Mesendoderm (in vitro differentiated cells): ENCODE measurements at regions not wholly inside any gene's neighbourhood (a gene's known extent, or its start where the extent isn't known, plus 50 kb on each side); places are given as distances from the start of the nearest gene placed in this dataset.

Source experiments
- DNase-seq: peaks from one replicate; pipeline ENCODE4 v3.0.0; 2013
- H2AK5ac ChIP-seq: 2 replicates; pipeline ENCODE4 v1.6.1; 2013; ENCODE audit warnings: low read length, inconsistent platforms
- H2BK120ac ChIP-seq: 2 replicates; pipeline ENCODE4 v1.6.1; 2013; ENCODE audit warnings: low read depth, mild to moderate bottlenecking, low read length, moderate library complexity, mixed read lengths
- H2BK15ac ChIP-seq: replicated peaks from 2 replicates; pipeline ENCODE4 v1.6.1; 2013; ENCODE audit warnings: low read depth, mild to moderate bottlenecking, moderate library complexity
- H2BK5ac ChIP-seq: 2 replicates; pipeline ENCODE4 v1.6.1; 2013; ENCODE audit warnings: low read length, inconsistent platforms
- H3K18ac ChIP-seq: 2 replicates; pipeline ENCODE4 v1.6.1; 2013; ENCODE audit warnings: mild to moderate bottlenecking, low read length, mixed read lengths
- H3K23ac ChIP-seq: one replicate; pipeline ENCODE4 v1.6.1; 2013; ENCODE audit warnings: low read length
- H3K27ac ChIP-seq: 2 replicates; pipeline ENCODE4 v1.5.1; 2013; ENCODE audit warnings: low read depth, mild to moderate bottlenecking, inconsistent platforms, low read length, moderate library complexity
- H3K27me3 ChIP-seq: 2 replicates; pipeline ENCODE4 v1.6.1; 2013; ENCODE audit warnings: low read length, control low read depth, mild to moderate bottlenecking, inconsistent platforms; ENCODE audit not compliant: insufficient read depth, poor library complexity
- H3K36me3 ChIP-seq: 2 replicates; pipeline ENCODE4 v1.6.1; 2013; ENCODE audit warnings: low read length, inconsistent platforms; ENCODE audit not compliant: control insufficient read depth, insufficient read depth
- H3K4ac ChIP-seq: one replicate; pipeline ENCODE4 v1.6.1; 2013; ENCODE audit warnings: low read depth, mild to moderate bottlenecking, low read length, moderate library complexity
- H3K4me1 ChIP-seq: 2 replicates; pipeline ENCODE4 v1.6.1; 2013; ENCODE audit warnings: low read depth, low read length, inconsistent platforms; ENCODE audit not compliant: control insufficient read depth
- H3K4me2 ChIP-seq: 2 replicates; pipeline ENCODE4 v1.6.1; 2013; ENCODE audit warnings: low read length
- H3K4me3 ChIP-seq: 2 replicates; pipeline ENCODE4 v1.5.1; 2013; ENCODE audit warnings: mild to moderate bottlenecking, low read length
- H3K56ac ChIP-seq: one replicate; pipeline ENCODE4 v1.6.1; 2013; ENCODE audit warnings: low read length
- H3K79me1 ChIP-seq: 2 replicates; pipeline ENCODE4 v1.6.1; 2013; ENCODE audit warnings: low read length, inconsistent platforms
- H3K79me2 ChIP-seq: 2 replicates; pipeline ENCODE4 v1.6.1; 2013; ENCODE audit warnings: mild to moderate bottlenecking, low read length; ENCODE audit not compliant: control insufficient read depth, insufficient read depth
- H3K9ac ChIP-seq: 2 replicates; pipeline ENCODE4 v1.6.1; 2013; ENCODE audit warnings: low read length, inconsistent platforms
- H4K5ac ChIP-seq: one replicate; pipeline ENCODE4 v1.6.1; 2013; ENCODE audit warnings: low read length
- H4K8ac ChIP-seq: one replicate; pipeline ENCODE4 v1.6.1; 2013; ENCODE audit warnings: low read depth, mild to moderate bottlenecking, control low read depth, low read length, moderate library complexity
- WGBS: extraction: QIAGEN DNeasy Blood & Tissue Kit; methylation state at CpG from one replicate; pipeline ENCODE4 v1.1.7; 2013; ENCODE audit warnings: low lambda C conversion rate, missing lambda C conversion rate; ENCODE audit not compliant: insufficient coverage; ENCODE audit errors: extremely low coverage; 5-methylcytosine and 5-hydroxymethylcytosine counted together

DNA sequence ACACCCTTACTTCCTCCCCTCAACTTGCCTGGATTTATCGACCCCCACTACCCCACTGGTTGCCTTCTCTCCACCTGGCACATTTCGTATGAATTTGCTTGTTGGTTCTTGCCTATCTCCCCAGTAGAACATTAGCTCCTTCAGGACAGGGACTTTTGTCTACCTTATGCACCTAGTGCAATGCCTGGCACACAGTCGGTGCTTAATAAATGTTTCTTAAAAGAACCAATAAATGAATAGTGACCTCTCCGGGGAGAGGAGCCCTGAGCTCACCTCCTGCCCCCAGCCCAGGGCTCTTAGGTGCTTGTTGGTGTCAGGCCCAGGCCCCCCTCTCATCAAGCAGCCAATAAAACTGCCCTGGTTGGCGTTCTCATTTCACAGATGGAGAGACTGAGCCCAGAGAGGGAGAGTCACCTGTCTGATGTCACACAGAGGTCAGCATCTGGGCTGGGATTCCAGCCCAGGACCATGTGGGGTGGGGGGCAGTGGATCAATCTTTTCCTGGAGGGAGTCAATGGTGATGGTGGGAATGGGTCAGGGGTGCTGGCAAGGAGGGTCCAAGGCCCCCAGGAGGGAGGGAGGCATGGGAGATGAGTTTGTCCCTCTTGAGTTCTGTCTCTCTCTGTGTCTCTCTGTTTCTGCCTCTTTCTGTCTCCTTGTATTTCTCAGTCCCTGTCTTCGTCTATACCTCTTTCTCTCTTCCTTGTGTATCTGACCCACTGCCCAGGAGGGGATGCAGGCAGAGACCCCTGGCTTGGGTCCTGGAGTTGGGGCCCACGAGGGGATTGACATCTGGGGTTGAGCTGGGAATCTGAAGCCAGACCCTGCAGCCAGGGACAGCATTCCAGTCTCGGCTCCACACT, 89.6 kb downstream of the CEBPB start:
- Histone ChIP-seq H3K18ac (no peak overlapping the region), H3K9ac (no peak overlapping the region), H3K23ac (no peak overlapping the region), H3K4me1 (no peaks in the 10 kb centered on the region), H3K27me3 (no peaks in the 10 kb centered on the region), H4K5ac (no peak overlapping the region), H3K4ac (no peak overlapping the region), H3K79me1 (no peaks in the 10 kb centered on the region), H2AK5ac (no peak overlapping the region), H2BK5ac (no peak overlapping the region), H3K27ac (no peak overlapping the region), H3K36me3 (no peaks in the 10 kb centered on the region), H3K79me2 (no peaks in the 10 kb centered on the region), H4K8ac (no peak overlapping the region), H3K4me3 (no peak overlapping the region), H2BK15ac (no peak overlapping the region), H3K56ac (no peak overlapping the region), H2BK120ac (no peak overlapping the region), H3K4me2 (no peak overlapping the region)
- WGBS: no CpG with 5 or more reads among the region's 8 CpGs
- no peak for DNase-seq

GRCh38 chr20:50280851-50281655, 90.4 kb downstream of the CEBPB start:
- Histone ChIP-seq H3K79me2 (no peaks in the 10 kb centered on the region), H3K4me3 (no peak overlapping the region), H3K23ac (no peak overlapping the region), H3K9ac (no peak overlapping the region), H4K5ac (no peak overlapping the region), H3K4ac (no peak overlapping the region), H3K36me3 (no peaks in the 10 kb centered on the region), H2BK5ac (no peak overlapping the region), H3K4me1 (no peaks in the 10 kb centered on the region), H3K18ac (no peak overlapping the region), H3K27ac (no peak overlapping the region), H3K79me1 (no peaks in the 10 kb centered on the region), H4K8ac (no peak overlapping the region), H2BK15ac (no peak overlapping the region), H3K56ac (no peak overlapping the region), H3K27me3 (no peaks in the 10 kb centered on the region), H3K4me2 (no peak overlapping the region), H2AK5ac (no peak overlapping the region), H2BK120ac (no peak overlapping the region)
- WGBS: no CpG with 5 or more reads among the region's 9 CpGs
- DNase-seq: no peak

DNA sequence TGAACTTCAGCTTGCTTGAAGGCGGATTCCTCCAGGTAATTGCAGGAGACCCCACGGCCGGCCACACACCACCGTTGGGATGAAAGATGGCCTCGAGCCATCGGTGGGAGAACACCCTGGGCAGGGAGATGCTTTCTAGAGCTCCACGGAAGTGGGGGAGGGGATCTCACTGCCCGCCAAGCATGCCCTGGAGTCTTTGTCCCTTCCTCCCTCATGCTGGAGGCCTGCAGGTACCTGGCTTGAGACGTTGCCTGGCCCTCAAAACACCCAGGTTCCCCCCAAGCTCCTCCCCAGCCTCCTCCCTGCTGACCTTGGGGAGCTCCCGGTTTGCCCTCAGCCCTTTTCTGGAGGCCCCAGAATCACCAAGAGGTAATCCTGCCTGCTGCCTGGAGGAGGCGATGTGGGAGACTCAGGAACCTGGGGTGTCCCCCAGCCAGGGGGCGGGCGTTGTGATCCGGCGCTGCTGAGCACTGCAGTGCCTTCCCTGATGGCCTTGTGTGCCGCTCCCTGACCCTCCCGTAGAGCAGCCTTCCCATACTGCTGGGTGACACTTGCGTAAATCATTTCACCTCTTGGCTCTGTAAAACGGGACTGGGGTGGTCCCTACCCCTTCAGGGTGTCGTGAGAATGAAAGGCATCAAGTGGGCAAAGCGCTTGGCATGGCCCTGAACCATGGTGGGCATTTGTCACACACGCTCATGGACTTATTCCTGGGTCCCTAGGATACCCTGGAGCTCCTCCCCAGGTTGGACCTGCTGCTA, 91.4 kb downstream of the CEBPB start:
- H3K4me1 ChIP-seq: no peaks in the 10 kb centered on the region
- no peak overlapping the region for H2AK5ac ChIP-seq
- no peak overlapping the region for H2BK5ac ChIP-seq
- H3K79me1 ChIP-seq: no peaks in the 10 kb centered on the region
- H3K4me3 ChIP-seq: no peak overlapping the region
- H3K27me3 ChIP-seq: no peaks in the 10 kb centered on the region
- H3K79me2 ChIP-seq: no peaks in the 10 kb centered on the region
- H2BK15ac ChIP-seq: no peak overlapping the region
- WGBS: no CpG with 5 or more reads among the region's 22 CpGs
- no peak overlapping the region for H3K18ac ChIP-seq
- H3K27ac ChIP-seq: no peak overlapping the region
- no peak overlapping the region for H3K9ac ChIP-seq
- peak; percentile 55 for DNase-seq
- no peak overlapping the region for H2BK120ac ChIP-seq
- H3K56ac ChIP-seq: no peak overlapping the region
- H3K4me2 ChIP-seq: no peak overlapping the region
- H4K8ac ChIP-seq: no peak overlapping the region
- no peaks in the 10 kb centered on the region for H3K36me3 ChIP-seq
- H3K23ac ChIP-seq: no peak overlapping the region
- no peak overlapping the region for H4K5ac ChIP-seq
- H3K4ac ChIP-seq: no peak overlapping the region

- Histone ChIP-seq H3K79me1 (no peaks in the 10 kb centered on the region), H3K4me3 (no peak overlapping the region), H4K8ac (no peak overlapping the region), H3K4me1 (no peaks in the 10 kb centered on the region), H3K27me3 (no peaks in the 10 kb centered on the region), H3K4ac (no peak overlapping the region), H2BK15ac (no peak overlapping the region), H3K56ac (no peak overlapping the region), H3K23ac (no peak overlapping the region), H2AK5ac (no peak overlapping the region), H2BK120ac (no peak overlapping the region), H3K9ac (no peak overlapping the region), H3K18ac (no peak overlapping the region), H4K5ac (no peak overlapping the region), H3K36me3 (no peaks in the 10 kb centered on the region), H3K4me2 (no peak overlapping the region), H2BK5ac (no peak overlapping the region), H3K79me2 (no peaks in the 10 kb centered on the region), H3K27ac (no peak overlapping the region)
- no CpG with 5 or more reads among the region's 17 CpGs for WGBS
- DNase-seq: no peak
Measured at GRCh38 chr20:50282592-50283241, 92.1 kb downstream of the CEBPB start.

GRCh38 chr20:50283370-50283769, 92.7 kb downstream of the CEBPB start:
- no peak overlapping the region for H3K4me3 ChIP-seq
- no peak overlapping the region for H3K27ac ChIP-seq
- H4K8ac ChIP-seq: no peak overlapping the region
- no peak overlapping the region for H2BK5ac ChIP-seq
- H3K4ac ChIP-seq: no peak overlapping the region
- no peaks in the 10 kb centered on the region for H3K79me1 ChIP-seq
- no peak overlapping the region for H3K23ac ChIP-seq
- DNase-seq: no peak
- H2AK5ac ChIP-seq: no peak overlapping the region
- no peaks in the 10 kb centered on the region for H3K36me3 ChIP-seq
- no peak overlapping the region for H2BK120ac ChIP-seq
- no peak overlapping the region for H4K5ac ChIP-seq
- no CpG with 5 or more reads among the region's 7 CpGs for WGBS
- no peak overlapping the region for H3K9ac ChIP-seq
- H3K4me2 ChIP-seq: no peak overlapping the region
- no peak overlapping the region for H3K56ac ChIP-seq
- H3K79me2 ChIP-seq: no peaks in the 10 kb centered on the region
- H3K18ac ChIP-seq: no peak overlapping the region
- H3K4me1 ChIP-seq: no peaks in the 10 kb centered on the region
- no peak overlapping the region for H2BK15ac ChIP-seq
- H3K27me3 ChIP-seq: no peaks in the 10 kb centered on the region
